ENCODE measurements at regions not wholly inside any gene's neighbourhood (a gene's known extent, or its start where the extent isn't known, plus 50 kb on each side); places are given as distances from the start of the nearest gene placed in this dataset.
A peak's percentile ranks its signal among the peaks of the same experiment; 100 is the strongest.

DNA sequence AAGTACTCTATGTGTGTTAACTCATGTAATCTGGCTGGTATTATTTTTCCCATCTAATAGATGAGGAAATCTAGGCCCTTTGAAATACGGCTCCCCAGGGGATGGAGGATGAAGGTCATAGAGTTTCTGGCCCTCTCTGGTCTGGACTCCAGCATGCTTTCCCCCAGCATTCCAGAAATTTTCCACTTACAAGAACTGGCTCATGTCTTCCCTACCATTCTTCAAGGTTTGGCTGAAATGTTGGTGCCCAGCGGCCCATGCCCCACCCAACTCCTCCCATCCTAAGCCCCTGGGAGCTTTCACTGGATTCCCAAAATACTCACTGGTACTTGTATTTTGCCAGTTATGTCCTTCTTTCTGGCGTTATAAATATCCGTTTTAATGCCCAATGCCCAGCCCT is 237.5 kb upstream of the NLRP1 start:
- no peak for DNase-seq

DNA sequence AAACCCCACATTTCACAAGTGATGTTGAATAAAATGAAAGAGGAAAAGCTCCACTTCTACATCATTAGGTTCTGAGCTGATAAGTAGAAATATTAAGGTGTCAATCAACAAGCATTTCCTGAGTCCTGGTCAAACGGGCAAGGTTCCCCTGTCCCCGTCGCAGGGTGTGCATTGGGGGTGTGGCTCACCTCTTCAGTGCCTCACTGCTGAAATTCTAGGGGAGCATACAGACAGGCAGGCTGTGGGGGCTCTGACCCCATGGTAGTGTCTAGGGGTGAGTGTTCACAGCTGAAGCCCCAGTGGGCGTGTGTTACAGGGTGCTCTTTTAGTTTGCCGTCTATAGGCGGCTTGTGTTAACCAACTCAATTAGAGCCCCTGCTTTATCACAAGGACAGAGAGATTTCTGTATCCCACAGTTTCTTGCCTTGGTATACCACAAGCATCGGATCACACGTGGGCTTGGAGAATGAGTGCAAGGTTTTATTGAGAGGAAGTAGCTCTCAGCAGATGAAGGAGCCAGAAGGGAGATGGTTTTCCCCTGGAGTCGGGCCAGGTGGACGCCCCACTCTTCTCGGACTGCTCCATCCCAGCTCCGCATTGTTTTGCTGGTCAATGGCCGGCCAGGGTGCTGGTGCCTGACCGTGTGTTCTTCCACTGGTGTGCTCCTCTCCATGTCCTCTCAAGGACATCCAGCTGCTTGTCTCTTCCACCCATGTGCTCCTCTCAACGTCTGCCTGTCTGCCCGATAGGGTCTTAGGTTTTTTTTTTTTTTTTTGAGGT is 238.2 kb upstream of the NLRP1 start:
- no peak for DNase-seq

DNA sequence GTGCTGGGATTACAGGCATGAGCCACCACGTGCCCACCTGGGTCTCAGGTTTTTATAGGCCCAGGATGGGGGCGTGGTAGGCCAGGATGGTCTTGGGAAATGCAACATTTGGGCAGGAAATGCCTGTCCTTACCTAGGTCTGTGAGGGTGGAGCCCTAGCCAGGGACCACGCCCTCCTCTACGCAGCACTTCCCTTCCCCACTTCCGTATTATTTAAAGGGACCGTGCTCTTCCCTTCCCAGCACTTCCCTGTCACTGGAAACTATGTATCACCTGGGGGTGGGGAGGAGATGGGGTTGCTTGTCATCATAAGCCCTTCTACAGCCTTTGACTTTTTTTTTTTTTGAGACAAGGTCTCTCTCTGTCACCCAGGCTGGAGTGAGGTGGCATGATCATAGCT is 238.9 kb upstream of the NLRP1 start:
- DNase-seq, result no peak

DNA sequence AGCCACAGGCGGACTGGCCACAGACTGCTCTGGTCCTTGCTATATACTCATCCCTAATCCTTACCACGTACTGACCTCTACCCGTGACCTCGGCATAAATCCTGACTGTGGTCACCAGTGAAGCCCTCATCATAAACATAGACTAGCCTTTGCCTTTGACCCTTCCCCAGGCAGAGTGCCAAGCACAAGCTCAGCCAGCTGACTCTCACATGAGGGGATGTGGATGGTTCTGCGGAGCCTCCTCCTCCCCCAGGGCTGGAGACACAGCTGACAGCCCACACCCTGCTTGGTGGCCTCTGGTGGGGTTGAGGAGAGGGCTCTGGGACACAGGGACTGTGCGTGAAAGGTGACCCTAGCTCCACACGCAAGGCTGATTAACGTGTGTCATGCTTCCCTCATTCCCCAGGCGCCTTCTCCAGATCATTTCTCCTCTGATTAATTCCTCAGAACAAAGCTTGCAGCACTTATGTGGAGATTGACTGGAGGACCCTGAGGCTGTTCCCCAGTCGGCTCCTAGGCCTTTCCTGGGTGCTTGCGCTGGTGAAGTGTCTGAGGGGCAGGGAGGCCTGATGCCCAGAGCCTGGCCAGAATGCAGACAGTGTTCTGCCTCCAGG is 241.5 kb upstream of the NLRP1 start:
- no peak for DNase-seq

DNA sequence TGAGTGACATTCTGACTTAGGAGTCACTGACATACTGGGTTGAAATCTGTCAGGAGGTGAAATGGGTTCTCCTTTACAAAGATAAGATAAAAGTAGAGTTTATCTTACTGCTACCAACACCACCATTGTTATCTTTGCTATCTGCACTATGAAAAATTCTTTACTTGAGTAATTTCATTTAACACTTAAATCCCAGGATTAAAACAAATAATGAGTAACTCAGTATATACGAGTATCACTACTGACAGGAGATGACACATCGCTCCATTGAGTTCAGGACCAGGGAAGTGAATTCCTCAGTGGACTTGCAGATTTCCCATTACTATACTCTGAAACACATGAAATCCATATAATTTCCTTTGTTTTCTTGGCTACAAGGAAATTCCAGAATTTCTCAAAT is 242.1 kb upstream of the NLRP1 start:
- no peak for DNase-seq

DNA sequence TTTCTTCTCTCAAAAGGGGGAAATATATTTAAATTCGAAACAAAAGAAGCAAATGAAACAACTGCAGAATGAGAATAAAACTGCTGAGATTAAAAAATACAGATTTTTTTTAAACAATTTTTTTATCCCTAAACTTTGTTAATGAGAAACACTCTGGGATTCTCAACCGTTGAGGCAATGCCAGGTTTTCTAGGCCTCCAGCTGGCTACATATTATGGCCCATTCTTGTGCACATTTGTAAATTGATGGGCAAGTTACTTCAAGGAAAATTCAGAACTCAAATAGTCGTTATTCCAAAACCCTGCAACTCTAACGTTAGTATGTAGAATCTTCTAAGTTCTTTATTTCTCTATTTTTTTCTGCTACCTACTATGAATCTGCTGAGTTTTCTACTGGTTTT is 239.3 kb upstream of the WSCD1 start:
- DNase-seq, result no peak

DNA sequence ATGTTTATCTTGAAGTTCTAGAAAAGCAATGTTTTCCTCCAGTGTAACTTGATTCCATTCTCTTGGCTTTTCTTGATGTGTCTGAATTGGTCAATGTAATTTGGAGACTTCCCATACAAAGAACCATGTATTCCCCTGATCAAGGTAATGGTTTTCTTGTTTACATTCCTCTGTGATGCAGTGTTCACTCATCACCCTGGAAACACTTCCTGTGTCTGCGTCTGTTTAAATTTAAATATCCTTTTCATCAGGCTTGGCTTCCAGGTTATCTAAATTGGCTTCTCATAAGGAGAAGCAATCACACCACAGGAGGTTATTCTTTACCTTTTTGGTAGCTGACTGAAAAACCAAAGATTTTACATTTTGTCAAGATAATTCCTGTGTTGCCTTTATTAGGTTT is 237.3 kb upstream of the WSCD1 start:
- DNase-seq, result peak; percentile 26

DNA sequence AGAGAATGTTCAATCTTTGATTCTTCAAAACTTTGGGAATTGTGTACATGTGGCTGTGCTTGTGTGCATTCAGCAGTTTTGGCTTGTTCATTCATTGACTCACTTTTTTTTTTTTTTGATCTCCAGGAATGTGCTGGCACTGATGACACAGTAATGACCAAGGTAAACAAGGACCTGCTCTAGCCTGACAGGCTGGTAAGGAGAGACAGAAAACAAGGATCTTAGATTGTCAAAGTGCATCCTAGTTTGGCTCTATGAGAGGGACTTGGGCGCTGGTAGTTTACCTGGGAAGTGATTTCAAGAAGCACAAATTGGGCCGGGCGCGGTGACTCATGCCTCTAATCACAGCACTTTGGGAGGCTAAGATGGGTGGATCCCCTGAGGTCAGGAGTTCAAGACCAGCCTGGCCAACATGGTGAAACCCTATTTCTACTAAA is 233.1 kb upstream of the WSCD1 start:
- no peak for DNase-seq

DNA sequence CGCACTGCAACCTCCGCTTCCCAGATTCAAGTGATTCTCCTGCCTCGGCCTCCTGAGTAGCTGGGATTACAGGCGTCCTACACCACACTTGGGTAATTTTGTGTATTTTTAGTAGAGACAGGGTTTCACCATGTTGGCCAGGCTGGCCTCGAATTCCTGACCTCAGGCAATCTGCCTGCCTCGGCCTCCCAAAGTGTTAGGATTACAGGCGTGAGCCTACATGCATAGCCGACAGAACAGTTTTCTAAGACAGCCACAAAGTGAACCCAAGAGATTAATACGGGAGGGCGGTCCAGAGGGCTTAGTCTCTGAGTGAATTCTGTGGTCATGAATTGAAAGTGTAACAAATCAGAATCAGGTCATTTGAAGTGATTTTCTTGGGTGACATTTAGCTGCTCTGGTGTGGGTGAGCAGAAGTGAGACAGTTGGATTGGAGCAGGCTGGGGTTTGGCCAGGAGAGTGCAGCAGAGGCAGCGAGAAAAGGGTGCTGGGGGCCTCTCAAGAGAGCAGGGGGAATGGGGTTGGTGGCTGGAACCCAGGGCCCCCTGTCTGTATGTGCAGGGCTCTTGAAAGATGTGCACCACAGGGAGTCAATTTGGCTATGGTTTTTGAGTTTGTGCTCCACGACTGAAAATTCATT is 231.4 kb upstream of the WSCD1 start:
- DNase-seq, result no peak

DNA sequence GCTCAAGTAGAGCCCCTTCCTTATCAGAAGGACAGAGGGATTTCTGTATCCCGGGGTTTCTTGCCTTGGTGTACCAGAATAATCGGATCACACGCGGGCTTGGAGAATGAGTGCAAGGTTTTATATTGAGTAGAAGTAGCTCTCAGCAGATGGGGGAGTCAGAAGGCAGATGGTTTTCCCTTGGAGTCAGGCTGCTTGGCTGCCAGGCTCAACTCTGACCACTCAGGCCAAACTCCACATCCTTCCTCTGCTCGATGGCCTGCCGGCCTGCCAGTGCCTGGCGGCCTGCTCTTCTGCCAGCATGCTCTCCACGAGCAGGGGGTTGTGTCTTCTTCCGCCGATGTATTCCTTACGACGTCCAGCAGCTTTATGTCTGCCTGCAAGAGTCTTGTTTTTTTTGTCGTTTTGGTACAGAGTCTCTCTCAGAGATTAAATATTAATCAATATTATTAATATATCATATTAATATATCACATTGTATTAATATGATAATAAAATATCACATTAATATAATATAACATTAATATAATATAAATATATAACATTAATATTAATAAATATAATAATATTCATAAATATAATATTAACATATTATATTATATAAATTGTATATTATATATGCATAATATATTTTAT is 229.2 kb upstream of the WSCD1 start:
- DNase-seq, result no peak

DNA sequence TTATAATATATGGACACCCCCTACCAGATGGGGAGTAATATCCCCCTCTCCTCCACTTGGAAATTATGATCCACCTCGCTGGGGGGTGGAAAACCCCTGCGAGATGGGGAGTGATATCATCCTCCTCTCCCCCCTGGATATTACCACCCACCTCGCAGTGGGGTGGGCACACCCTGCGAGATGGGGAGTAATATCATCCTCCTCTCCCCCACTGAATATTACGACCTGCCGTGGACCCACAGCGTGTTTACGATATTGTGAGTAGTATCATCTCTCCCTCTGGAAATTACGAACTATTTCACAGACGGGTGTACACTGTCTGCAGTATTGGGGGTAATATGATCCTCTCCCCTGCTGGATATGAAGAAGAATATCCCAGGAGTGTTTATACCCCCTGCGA is 228.3 kb upstream of the WSCD1 start:
- no peak for DNase-seq

DNA sequence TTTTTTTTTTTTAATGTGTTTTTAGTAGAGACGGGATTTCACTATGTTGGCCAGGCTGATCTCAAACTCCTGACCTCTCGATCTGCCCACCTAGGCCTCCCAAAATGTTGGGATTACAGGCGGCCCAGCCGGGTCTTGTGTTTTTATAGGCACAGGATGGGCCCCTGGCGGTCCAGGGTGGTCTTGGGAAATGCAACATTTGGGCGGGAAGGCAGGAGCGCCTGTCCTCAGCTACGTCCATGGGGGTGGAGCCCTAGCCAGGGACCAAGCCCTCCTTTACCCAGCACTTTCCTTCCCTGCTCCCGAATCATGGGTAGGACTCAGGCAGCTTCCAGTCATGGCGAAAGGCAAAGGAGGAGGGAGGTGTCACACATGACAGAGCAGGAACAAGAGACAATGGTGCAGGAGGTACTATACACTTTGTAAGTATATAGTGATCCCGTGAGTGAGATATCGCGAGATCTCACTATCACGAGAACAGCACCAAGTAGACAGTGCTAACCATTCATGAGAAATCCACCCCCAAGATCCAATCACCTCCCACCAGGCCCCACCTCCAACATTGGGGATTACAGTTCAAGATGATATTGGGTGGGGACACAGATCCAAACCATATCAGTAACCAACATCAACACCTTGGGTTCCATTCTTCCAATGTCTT is 226.7 kb upstream of the WSCD1 start:
- DNase-seq, result no peak

DNA sequence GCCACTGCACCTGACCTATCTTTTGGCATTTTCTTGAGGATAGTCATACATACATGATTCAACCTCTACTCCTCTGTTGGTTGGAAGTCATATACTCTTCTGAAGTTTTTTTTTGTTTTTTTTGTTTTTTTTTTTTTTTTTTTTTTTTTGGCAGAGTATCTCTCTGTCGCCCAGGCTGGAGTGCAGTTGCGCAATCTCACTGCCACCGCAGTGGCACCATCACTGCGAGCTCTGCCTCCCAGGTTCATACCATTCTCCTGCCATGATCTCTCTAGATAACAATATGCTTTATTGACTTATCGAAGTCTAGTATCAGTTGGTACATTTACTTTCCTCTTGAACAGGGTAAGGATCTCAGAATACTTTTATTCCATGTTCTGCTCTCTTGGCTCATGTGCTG is 224.2 kb upstream of the WSCD1 start:
- no peak for DNase-seq

DNA sequence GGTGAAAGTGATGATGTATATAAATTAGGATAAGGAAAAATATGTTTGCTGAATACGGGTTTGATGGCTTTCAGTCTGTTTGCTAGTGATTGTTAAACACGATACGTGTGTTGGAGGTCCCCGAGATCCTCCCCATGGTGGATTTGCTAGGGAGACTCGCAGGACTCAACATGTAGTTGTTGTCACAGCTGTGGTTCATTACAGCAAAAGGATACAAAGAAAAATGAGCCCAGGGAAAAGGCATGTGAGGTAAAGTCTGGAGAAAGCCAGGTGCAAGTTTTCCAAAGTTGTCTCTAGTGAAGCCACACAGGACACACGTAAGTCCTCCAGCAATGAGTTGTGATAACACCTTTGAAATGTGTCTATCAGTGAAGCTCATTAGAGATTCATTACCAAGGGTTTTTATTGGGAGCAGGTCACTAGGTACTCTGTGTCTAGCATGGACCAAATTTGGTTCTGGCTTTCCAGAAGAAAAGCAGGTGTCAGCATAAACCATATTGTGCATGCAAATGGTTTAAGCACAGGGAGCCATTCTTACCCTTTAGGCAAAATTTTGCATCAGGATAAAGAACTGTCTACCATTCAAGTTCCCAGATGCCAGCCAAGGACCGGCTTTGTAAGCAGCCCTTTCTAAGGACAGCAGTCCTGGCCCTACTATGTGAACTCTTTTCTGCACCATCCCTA is 215.2 kb upstream of the WSCD1 start:
- DNase-seq, result no peak

DNA sequence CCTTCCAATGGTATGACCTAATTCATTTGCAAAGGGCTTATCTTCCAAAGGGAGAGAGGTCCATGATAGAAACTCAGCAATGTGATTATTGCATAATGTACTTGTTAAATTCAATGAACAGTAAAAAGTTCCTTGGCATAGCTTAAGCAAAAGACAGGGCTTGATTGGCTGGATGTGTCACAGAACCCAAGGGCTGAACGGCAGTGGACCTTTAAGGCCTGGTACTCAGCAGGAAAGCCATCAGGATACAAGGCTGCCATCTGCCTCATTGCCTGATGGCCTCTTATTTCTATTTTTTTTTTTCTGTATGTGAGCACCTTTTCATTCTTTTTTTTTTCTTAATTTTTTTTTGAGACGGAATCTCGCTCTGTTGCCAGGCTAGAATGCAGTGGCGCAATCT is 208.9 kb upstream of the WSCD1 start:
- DNase-seq, result no peak

DNA sequence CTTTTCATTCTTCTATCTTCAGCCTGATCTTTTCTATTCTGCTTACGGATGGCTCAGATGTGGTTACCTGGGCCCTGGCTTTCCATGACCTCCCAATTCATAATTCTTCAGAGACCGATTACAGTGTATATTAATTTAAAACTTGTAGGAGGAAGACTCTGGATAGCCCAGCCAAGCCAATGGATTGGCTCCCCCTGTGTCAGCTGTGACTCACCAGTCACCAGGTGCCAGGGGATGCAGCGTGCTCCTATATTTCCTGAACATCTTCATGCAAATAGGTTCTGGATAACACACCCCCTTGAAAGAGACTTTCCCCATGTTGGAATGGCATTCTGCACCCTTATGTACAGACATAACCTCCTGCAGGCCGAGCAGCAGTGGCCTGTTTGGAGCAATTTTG is 208.3 kb upstream of the WSCD1 start:
- DNase-seq, result no peak

DNA sequence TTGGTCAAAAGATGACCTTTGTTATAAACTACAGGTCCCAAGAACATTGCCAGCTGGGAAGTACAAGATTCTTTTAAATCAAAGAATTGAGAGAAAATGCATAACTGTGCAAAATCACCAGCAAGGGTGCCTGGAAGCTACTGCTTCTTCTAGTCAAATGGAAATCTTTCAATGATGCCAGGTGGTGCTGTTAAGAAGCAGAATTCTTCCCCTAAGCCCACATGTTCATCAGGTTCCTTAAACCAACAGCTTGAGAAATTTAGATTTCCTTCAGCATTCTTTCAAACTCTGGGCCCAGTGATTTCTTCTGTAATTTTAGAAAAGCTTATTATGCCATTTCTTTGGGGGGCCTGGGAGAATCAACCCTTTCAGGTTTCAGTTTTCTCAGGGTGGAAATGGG is 207.8 kb upstream of the WSCD1 start:
- DNase-seq, result no peak

DNA sequence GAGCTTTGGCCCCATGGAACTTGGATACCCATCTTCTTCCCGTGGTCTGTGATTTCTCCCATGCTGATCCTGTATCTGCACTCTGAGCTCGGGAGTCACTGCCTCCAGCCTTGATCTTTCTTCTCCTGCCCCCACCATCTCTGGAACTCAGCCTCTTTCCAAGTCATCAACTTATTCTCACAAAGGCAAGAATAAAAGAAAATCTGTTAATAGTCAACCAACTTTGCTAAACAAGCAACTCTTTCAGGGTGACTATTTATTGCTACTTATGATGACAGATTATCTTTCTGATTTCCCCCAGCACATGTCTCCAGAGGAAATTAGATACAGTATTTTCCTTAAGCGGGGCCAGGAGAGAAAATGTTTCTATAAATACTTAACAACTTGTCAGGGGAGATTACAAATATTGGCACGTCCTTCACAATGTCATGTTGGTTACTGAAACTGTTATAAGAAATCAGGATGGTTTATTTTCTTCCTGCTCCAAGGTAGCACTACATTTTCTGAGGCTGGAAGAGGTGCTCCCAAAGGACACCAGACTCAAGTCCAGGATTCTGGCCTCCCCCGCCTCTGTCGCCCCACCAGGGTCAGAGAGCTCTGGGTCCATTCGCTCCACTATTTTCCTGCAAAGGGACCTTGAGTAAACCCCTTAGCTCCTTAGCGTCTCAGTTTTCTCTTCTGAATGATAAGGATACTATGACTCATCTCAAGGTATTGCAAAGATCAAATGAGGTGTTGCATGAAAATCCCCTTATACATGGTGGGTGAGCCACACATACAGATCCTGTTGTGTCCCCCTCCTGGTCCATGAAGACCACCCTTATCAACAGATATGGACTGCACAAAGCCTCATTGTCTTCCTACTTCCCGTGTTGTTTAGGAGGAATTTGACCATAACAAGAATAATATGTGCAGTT is 205.2 kb upstream of the WSCD1 start:
- DNase-seq, result no peak

DNA sequence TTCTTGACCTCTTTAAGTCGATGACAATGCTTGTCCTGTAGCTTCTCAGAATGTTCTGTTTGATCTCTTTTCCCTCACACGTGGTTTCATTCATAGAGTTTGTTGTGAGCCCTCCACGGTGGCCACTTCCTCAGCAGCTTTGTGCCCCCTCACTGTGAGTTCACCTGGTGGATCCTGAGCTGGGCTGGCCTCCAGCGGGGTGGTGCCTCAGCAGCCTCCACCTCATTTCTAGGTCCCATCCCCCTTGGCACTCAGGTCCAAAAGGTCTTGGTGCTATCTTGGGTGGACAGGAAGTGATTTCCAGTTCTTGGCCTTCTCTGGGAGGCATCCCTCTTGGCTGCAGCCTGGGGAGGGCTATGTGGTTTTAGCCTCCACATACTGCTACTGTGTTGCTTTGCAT is 203.2 kb upstream of the WSCD1 start:
- no peak for DNase-seq

DNA sequence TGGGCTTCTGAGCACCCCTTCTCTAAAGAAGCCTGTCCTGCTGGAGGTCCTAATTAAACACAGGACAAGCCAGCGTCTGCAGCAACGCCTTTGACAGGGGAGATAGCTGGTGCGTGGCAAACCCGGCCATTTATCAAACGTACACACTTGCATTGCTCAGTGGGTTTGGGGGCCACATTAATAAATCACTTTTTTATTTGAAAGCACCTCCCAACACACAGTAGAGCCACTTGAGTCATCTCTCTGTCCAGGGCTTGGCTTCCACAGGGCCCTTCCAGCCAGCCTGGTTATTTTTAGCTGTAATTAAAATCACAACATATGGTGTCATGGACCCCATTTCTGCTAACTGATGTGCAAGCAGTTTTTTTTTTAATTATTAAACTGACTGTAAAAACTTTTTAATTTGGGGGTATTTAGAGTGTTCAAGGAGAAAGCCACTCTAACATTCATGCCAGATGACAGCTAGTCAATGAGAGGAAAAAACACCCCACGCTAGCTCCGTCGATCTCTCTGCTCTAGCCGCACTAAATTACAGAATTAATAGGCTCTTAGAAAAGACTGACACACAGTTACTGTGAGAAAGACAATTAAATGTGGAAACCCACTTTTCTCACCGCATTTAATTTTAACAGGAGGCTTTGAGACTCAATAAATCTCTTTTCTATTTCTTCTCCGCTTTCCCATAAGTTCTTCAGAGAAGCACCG is 201.0 kb upstream of the WSCD1 start:
- no peak for DNase-seq
